Liver (tissue), 8 donors: ENCODE measurements at regions not wholly inside any gene's neighbourhood (a gene's known extent, or its start where the extent isn't known, plus 50 kb on each side); places are given as distances from the start of the nearest gene placed in this dataset.

Source experiments
- DNase-seq: peaks from one replicate; pipeline ENCODE4 v3.0.0-alpha.2; 2017; ENCODE audit warnings: low spot score
- H3K27ac ChIP-seq, 2 donors: one replicate each; pipeline ENCODE4 v1.7.0; 2013; ENCODE audit warnings: inconsistent platforms in 2 of 2, low read length in 2 of 2, control low read depth in 1 of 2, low read depth in 1 of 2, mild to moderate bottlenecking in 1 of 2
- H3K27me3 ChIP-seq, 4 donors: one replicate each; pipeline versions ENCODE4 v1.6.1 to v1.7.0; 2013; ENCODE audit warnings: low read length in 3 of 4, inconsistent platforms in 1 of 4, mild to moderate bottlenecking in 1 of 4, moderate library complexity in 1 of 4; ENCODE audit not compliant: control insufficient read depth in 4 of 4, insufficient read depth in 4 of 4
- H3K36me3 ChIP-seq, 4 donors: one replicate each; pipeline versions ENCODE4 v1.6.1 to v1.7.0; 2013; ENCODE audit warnings: low read length in 3 of 4, mild to moderate bottlenecking in 3 of 4, low read depth in 1 of 4, moderate library complexity in 1 of 4; ENCODE audit not compliant: control insufficient read depth in 4 of 4, insufficient read depth in 3 of 4
- H3K4me1 ChIP-seq, 4 donors: one replicate each; pipeline versions ENCODE4 v1.6.1 to v1.7.0; 2013; ENCODE audit warnings: low read length in 3 of 4, mild to moderate bottlenecking in 3 of 4, moderate library complexity in 1 of 4; ENCODE audit not compliant: control insufficient read depth in 4 of 4, insufficient read depth in 4 of 4
- H3K4me3 ChIP-seq, 3 donors: one replicate each; pipeline versions ENCODE4 v1.6.1 to v1.7.0; 2013; ENCODE audit warnings: low read length in 3 of 3, control low read depth in 1 of 3, low read depth in 1 of 3, mild to moderate bottlenecking in 1 of 3
- H3K9ac ChIP-seq, 2 donors: one replicate each; pipeline ENCODE4 v1.7.0; 2013; ENCODE audit warnings: low read length in 2 of 2, mild to moderate bottlenecking in 2 of 2, moderate library complexity in 2 of 2, control low read depth in 1 of 2, low read depth in 1 of 2
- H3K9me3 ChIP-seq, 4 donors: one replicate each; pipeline versions ENCODE4 v1.6.1 to v1.7.0; 2013; ENCODE audit warnings: low read length in 3 of 4; ENCODE audit not compliant: control insufficient read depth in 4 of 4
- ATF3 ChIP-seq: IDR thresholded peaks from 2 replicates; pipeline ENCODE4 v1.6.1; 2016; ENCODE audit warnings: antibody characterized with exemption
- CTCF ChIP-seq: fragments of 150-350 bp; IDR thresholded peaks from 2 replicates; pipeline ENCODE4 v1.5.1; 2017; ENCODE audit warnings: improper control_type of control experiment, low read depth, low read length; ENCODE audit not compliant: missing input control
- EGR1 ChIP-seq, 2 donors: IDR thresholded peaks; 2 replicates each; pipeline ENCODE4 v1.6.1; 2016 to 2018; ENCODE audit warnings: antibody characterized with exemption in 2 of 2, low read depth in 2 of 2
- FOXA2 ChIP-seq: IDR thresholded peaks from 2 replicates; pipeline ENCODE4 v1.6.1; 2016; ENCODE audit warnings: antibody characterized with exemption
- GABPA ChIP-seq, 2 donors: IDR thresholded peaks in 1 of 2; conservative IDR thresholded peaks in 1 of 2; 2 replicates each; pipeline ENCODE4 v1.6.1; 2016; ENCODE audit warnings: antibody characterized with exemption in 2 of 2, mild to moderate bottlenecking in 1 of 2, moderate library complexity in 1 of 2
- HNF4A ChIP-seq, 2 donors: conservative IDR thresholded peaks; 2 replicates each; pipeline ENCODE4 v1.6.1; 2016; ENCODE audit warnings: antibody characterized with exemption in 2 of 2, mild to moderate bottlenecking in 2 of 2
- HNF4G ChIP-seq: IDR thresholded peaks from 2 replicates; pipeline ENCODE4 v1.6.1; 2016; ENCODE audit warnings: antibody characterized with exemption
- MAX ChIP-seq: IDR thresholded peaks from 2 replicates; pipeline ENCODE4 v1.6.1; 2016; ENCODE audit warnings: antibody characterized with exemption
- NR2F2 ChIP-seq: IDR thresholded peaks from 2 replicates; pipeline ENCODE4 v1.6.1; 2016; ENCODE audit warnings: antibody characterized with exemption
- RAD21 ChIP-seq, 2 donors: IDR thresholded peaks; 2 replicates each; pipeline ENCODE4 v1.6.1; 2016; ENCODE audit warnings: antibody characterized with exemption in 2 of 2, mild to moderate bottlenecking in 2 of 2
- REST ChIP-seq: IDR thresholded peaks from 2 replicates; pipeline ENCODE4 v1.6.1; 2016; ENCODE audit warnings: antibody characterized with exemption, mild to moderate bottlenecking
- RXRA ChIP-seq, 2 donors: IDR thresholded peaks; 2 replicates each; pipeline ENCODE4 v1.6.1; 2017 to 2018; ENCODE audit warnings: antibody characterized with exemption in 2 of 2, mild to moderate bottlenecking in 1 of 2
- YY1 ChIP-seq: IDR thresholded peaks from 2 replicates; pipeline ENCODE4 v1.6.1; 2016; ENCODE audit warnings: antibody characterized with exemption, mild to moderate bottlenecking
- ZBTB33 ChIP-seq: IDR thresholded peaks from 2 replicates; pipeline ENCODE4 v1.6.1; 2016; ENCODE audit warnings: antibody characterized with exemption
- WGBS: extraction: QIAGEN DNeasy Blood & Tissue Kit; methylation state at CpG from one replicate; pipeline ENCODE4 v1.1.7; 2013; 5-methylcytosine and 5-hydroxymethylcytosine counted together
- donor health status: healthy.
- donor health status: healthy.
- donor health status: healthy.
- donor health status: healthy.
- donor health status: healthy.

GRCh38 chr7:152577339-152577738 is 98.6 kb downstream of the XRCC2 start:
- H3K36me3 ChIP-seq: no peaks in the 10 kb centered on the region

More at GRCh38 chr7:152577339-152577738, 98.6 kb downstream of the XRCC2 start:
- no peak for TF ChIP-seq RXRA (IDR thresholded peaks at IDR 0.05)
- TF ChIP-seq GABPA (IDR thresholded peaks at IDR 0.05 in 1 of 2, conservative IDR thresholded peaks at IDR 0.05 in 1 of 2): no peak
- no peak for TF ChIP-seq NR2F2
- no peak for TF ChIP-seq ZBTB33
- TF ChIP-seq HNF4A (conservative IDR thresholded peaks at IDR 0.05): no peak
- TF ChIP-seq YY1: no peak
- no peak for TF ChIP-seq ATF3
- no peak for TF ChIP-seq FOXA2
- no peak for TF ChIP-seq MAX
- TF ChIP-seq CTCF: no peak
- TF ChIP-seq HNF4G: no peak
- no peak for TF ChIP-seq REST
- no peak for TF ChIP-seq RAD21 (IDR thresholded peaks at IDR 0.05)
- no peak for TF ChIP-seq EGR1 (IDR thresholded peaks at IDR 0.05; ENCODE audit: low read depth in 2 of 2)
- Histone ChIP-seq H3K4me1 (no peaks in the 10 kb centered on the region), H3K27me3 (no peaks in the 10 kb centered on the region), H3K9ac (no peak overlapping the region), H3K4me3 (no peak overlapping the region), H3K27ac (no peak overlapping the region), H3K9me3 (peaks cover 0 to 2% (median 0%) of the 10 kb centered on the region in 4 donors)
- DNase-seq: no peak
- 81% methylated on average over 1 of the region's 1 CpG for WGBS
